GM23338 (cell line): ENCODE measurements at regions not wholly inside any gene's neighbourhood (a gene's known extent, or its start where the extent isn't known, plus 50 kb on each side); places are given as distances from the start of the nearest gene placed in this dataset.

ENCODE experiments used
- ATAC-seq: fragments of 200-7000 bp; cut with Tn5 transposase; 3 replicates; pipeline ENCODE4 v1.9.1; 2020
- DNase-seq: peaks from one replicate; pipeline ENCODE4 v3.0.0-alpha.2; 2015; ENCODE audit warnings: low spot score
- H2AFZ ChIP-seq: fragments of 200-600 bp; sonication (generic); 2 replicates; pipeline ENCODE4 v1.8.0; 2016; ENCODE audit warnings: antibody characterized with exemption, mild to moderate bottlenecking, moderate library complexity
- H3F3A ChIP-seq: fragments of 200-600 bp; sonication (generic); replicated peaks from 2 replicates; pipeline ENCODE4 v1.8.0; 2017; ENCODE audit warnings: antibody characterized with exemption, mixed run types, low read depth
- H3K27ac ChIP-seq: fragments of 200-600 bp; sonication (generic); 2 replicates; pipeline ENCODE4 v1.6.1; 2016; ENCODE audit warnings: low read depth
- H3K27me3 ChIP-seq: fragments of 200-600 bp; sonication (generic); 2 replicates; pipeline ENCODE4 v1.8.0; 2016; ENCODE audit warnings: mild to moderate bottlenecking, mixed run types, moderate library complexity; ENCODE audit not compliant: insufficient read depth
- H3K36me3 ChIP-seq: fragments of 200-600 bp; sonication (generic); 2 replicates; pipeline ENCODE4 v1.8.0; 2016; ENCODE audit warnings: mild to moderate bottlenecking; ENCODE audit not compliant: insufficient read depth
- H3K4me1 ChIP-seq: fragments of 200-600 bp; sonication (generic); 2 replicates; pipeline ENCODE4 v1.8.0; 2016; ENCODE audit warnings: mild to moderate bottlenecking, moderate library complexity; ENCODE audit not compliant: insufficient read depth
- H3K4me2 ChIP-seq: fragments of 200-600 bp; sonication (generic); 2 replicates; pipeline ENCODE4 v1.7.1; 2017; ENCODE audit warnings: mixed run types
- H3K4me3 ChIP-seq: fragments of 200-600 bp; sonication (generic); 2 replicates; pipeline ENCODE4 v1.6.1; 2016; ENCODE audit warnings: mixed run types
- H3K79me2 ChIP-seq: fragments of 200-600 bp; sonication (generic); replicated peaks from 2 replicates; pipeline ENCODE4 v1.8.0; 2017; ENCODE audit warnings: mild to moderate bottlenecking; ENCODE audit not compliant: insufficient read depth
- H3K9me2 ChIP-seq: fragments of 200-600 bp; sonication (generic); 2 replicates; pipeline ENCODE4 v1.8.0; 2017; ENCODE audit not compliant: insufficient read depth
- H4K20me1 ChIP-seq: fragments of 200-600 bp; sonication (generic); replicated peaks from 2 replicates; pipeline ENCODE4 v1.8.0; 2017; ENCODE audit warnings: mild to moderate bottlenecking; ENCODE audit not compliant: insufficient read depth
- H3K27ac Mint-ChIP-seq: 2 replicates; pipeline ENCODE4 v1.8.0; 2020; ENCODE audit warnings: inconsistent platforms, mild to moderate bottlenecking, moderate library complexity, mixed read lengths
- H3K27me3 Mint-ChIP-seq: 3 replicates; pipeline ENCODE4 v1.8.0; 2022; ENCODE audit warnings: low read depth, mild to moderate bottlenecking, moderate library complexity, mixed read lengths, inconsistent platforms; ENCODE audit not compliant: insufficient read depth, poor library complexity
- H3K36me3 Mint-ChIP-seq: 3 replicates; pipeline ENCODE4 v1.8.0; 2021; ENCODE audit warnings: low read depth, mild to moderate bottlenecking, inconsistent platforms, moderate library complexity, mixed read lengths
- H3K4me1 Mint-ChIP-seq: 3 replicates; pipeline ENCODE4 v1.8.0; 2020; ENCODE audit warnings: mild to moderate bottlenecking, inconsistent platforms, mixed read lengths
- H3K4me3 Mint-ChIP-seq: 3 replicates; pipeline ENCODE4 v1.8.0; 2021; ENCODE audit warnings: moderate library complexity, mild to moderate bottlenecking, inconsistent platforms, mixed read lengths
- H3K9me3 Mint-ChIP-seq: 3 replicates; pipeline ENCODE4 v1.8.0; 2020; ENCODE audit warnings: moderate library complexity, mild to moderate bottlenecking, inconsistent platforms, mixed read lengths
- CREB1 ChIP-seq: fragments of 250-450 bp; sonication (Bioruptor Pico); IDR thresholded peaks from 2 replicates; pipeline ENCODE4 v1.5.0; 2020; ENCODE audit warnings: low read depth, mild to moderate bottlenecking, moderate library complexity
- CTCF ChIP-seq, 2 experiments: fragments of 200-600 bp in 1 of 2; sonication (generic) in 1 of 2; conservative IDR thresholded peaks; 2 replicates each; pipeline versions ENCODE4 v1.5.1 to v1.6.1; 2016 to 2017; ENCODE audit warnings: antibody characterized with exemption in 2 of 2, low read depth in 2 of 2, mild to moderate bottlenecking in 2 of 2, moderate library complexity in 1 of 2
- ETS1 ChIP-seq: IDR thresholded peaks from 2 replicates; pipeline ENCODE4 v1.6.1; 2016; ENCODE audit warnings: antibody characterized with exemption
- EZH2 ChIP-seq: fragments of 200-600 bp; sonication (generic); IDR thresholded peaks from one replicate; pipeline ENCODE4 v1.8.0; 2017; ENCODE audit warnings: antibody characterized with exemption, mild to moderate bottlenecking, low read depth; ENCODE audit not compliant: unreplicated experiment
- EZH2phosphoT487 ChIP-seq: fragments of 200-600 bp; sonication (generic); IDR thresholded peaks from one replicate; pipeline ENCODE4 v1.8.1; 2018; ENCODE audit warnings: antibody characterized with exemption; ENCODE audit not compliant: unreplicated experiment
- POLR2AphosphoS5 ChIP-seq: IDR thresholded peaks from 2 replicates; pipeline ENCODE4 v1.6.1; 2016; ENCODE audit warnings: antibody characterized with exemption, low read depth
- REST ChIP-seq: IDR thresholded peaks from one replicate; pipeline ENCODE4 v1.6.1; 2018; ENCODE audit warnings: antibody characterized with exemption; ENCODE audit not compliant: unreplicated experiment
- STAT1 ChIP-seq: IDR thresholded peaks from one replicate; pipeline ENCODE4 v1.6.1; 2016; ENCODE audit warnings: antibody characterized with exemption; ENCODE audit not compliant: unreplicated experiment
- ZNF114 ChIP-seq: fragments of 250-450 bp; sonication (Bioruptor Pico); IDR thresholded peaks from 2 replicates; pipeline ENCODE4 v1.5.0; 2020; ENCODE audit warnings: mild to moderate bottlenecking, moderate library complexity
- ZNF331 ChIP-seq: fragments of 250-450 bp; sonication (Bioruptor Pico); IDR thresholded peaks from 2 replicates; pipeline ENCODE4 v1.5.0; 2020; ENCODE audit warnings: low read depth, mild to moderate bottlenecking, moderate library complexity
- ZNF462 ChIP-seq: fragments of 250-450 bp; sonication (Bioruptor Pico); IDR thresholded peaks from 2 replicates; pipeline ENCODE4 v1.5.0; 2020; ENCODE audit warnings: mild to moderate bottlenecking, moderate library complexity

GRCh38 chr10:47238331-47239095, 61.5 kb upstream of the GDF10 start:
- Histone ChIP-seq H3K4me3 (no peak overlapping the region), H3K27me3 (no peaks in the 10 kb centered on the region), H3K9me2 (peaks cover 7% of the 10 kb centered on the region; the same call in 1 of the 2 replicates), H3K4me1 (no peaks in the 10 kb centered on the region), H4K20me1 (no peaks in the 10 kb centered on the region), H3K79me2 (no peaks in the 10 kb centered on the region), H2AFZ (no peak overlapping the region), H3K4me2 (no peak overlapping the region), H3K27ac (no peak overlapping the region), H3F3A (no peaks in the 10 kb centered on the region), H3K36me3 (no peaks in the 10 kb centered on the region)
- Mint-ChIP-seq H3K36me3 (no peaks in the 10 kb centered on the region), H3K27me3 (peaks cover 4% of the 10 kb centered on the region), H3K4me3 (no peak overlapping the region), H3K9me3 (no peaks in the 10 kb centered on the region), H3K27ac (no peak overlapping the region; the same call in 1 of the 2 replicates), H3K4me1 (peaks cover 3% of the 10 kb centered on the region; the same call in 1 of the 3 replicates)
- no peak for DNase-seq
- no peak for ATAC-seq
- TF ChIP-seq POLR2AphosphoS5 (no peak), STAT1 (no peak), EZH2phosphoT487 (no peak), ZNF114 (CRISPR knock-in tag) (no peak), ZNF462 (no peak), CREB1 (CRISPR knock-in tag) (no peak), ZNF331 (no peak), EZH2 (no peak), CTCF (conservative IDR thresholded peaks at IDR 0.05; ENCODE audit: low read depth in 2 of 2) (no peak), ETS1 (no peak), REST (no peak)
